ENCODE measurements at regions not wholly inside any gene's neighbourhood (a gene's known extent, or its start where the extent isn't known, plus 50 kb on each side); places are given as distances from the start of the nearest gene placed in this dataset.

GRCh38 chr2:217110550-217110949 is 250.7 kb upstream of the TNP1 start:
- no peak overlapping the region for H3K27ac Mint-ChIP-seq
- H3K4me3 Mint-ChIP-seq, result no peak overlapping the region
- H3K4me1 Mint-ChIP-seq, result peaks cover 0 to 3% (median 0%) of the 10 kb centered on the region in 3 donors
- DNase-seq (no peak), ATAC-seq (ENCODE audit: low read depth in 2 of 2) (no peak)
- H3K27me3 Mint-ChIP-seq, result peaks cover 25 to 27% (median 25%) of the 10 kb centered on the region in 3 donors
- no peaks in the 10 kb centered on the region for H3K36me3 Mint-ChIP-seq
- peaks cover 0 to 7% (median 4%) of the 10 kb centered on the region in 7 donors for H3K9me3 Mint-ChIP-seq

DNA sequence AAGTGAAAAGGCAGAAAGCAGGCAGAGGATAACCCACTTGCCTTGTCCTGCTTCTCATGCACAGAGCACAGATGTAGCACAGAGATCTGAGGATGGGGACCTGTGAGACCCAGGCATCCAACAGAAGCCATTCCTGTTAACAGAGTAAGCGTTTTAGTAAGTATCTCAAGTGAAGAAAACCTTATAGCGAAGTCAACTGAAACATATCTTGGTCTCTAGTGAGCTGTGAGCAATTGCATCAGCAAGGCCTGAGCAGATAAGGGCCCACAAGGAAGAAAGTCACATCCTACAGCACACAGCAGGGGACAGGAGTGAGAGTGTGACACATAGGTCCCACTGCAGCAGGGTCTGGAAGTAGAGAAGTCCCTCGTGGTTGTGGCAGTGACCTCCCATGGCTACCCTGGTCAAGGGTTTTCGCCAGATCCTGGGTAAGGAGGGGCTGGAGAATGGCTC is 248.7 kb upstream of the TNP1 start:
- Mint-ChIP-seq H3K27ac (no peak overlapping the region), H3K9me3 (peaks cover 0 to 7% (median 2%) of the 10 kb centered on the region in 7 donors), H3K4me3 (no peak overlapping the region), H3K4me1 (peaks cover 0 to 3% (median 0%) of the 10 kb centered on the region in 3 donors), H3K36me3 (no peaks in the 10 kb centered on the region), H3K27me3 (peaks cover 15 to 23% (median 21%) of the 10 kb centered on the region in 3 donors)
- no peak for ATAC-seq (ENCODE audit: low read depth in 2 of 2)
- DNase-seq, result no peak

GRCh38 chr2:217108086-217108485 is 248.2 kb upstream of the TNP1 start:
- no peak for DNase-seq
- no peak for ATAC-seq (ENCODE audit: low read depth in 2 of 2)
- Mint-ChIP-seq H3K27me3 (peaks cover 15 to 23% (median 21%) of the 10 kb centered on the region in 3 donors), H3K9me3 (peaks cover 0 to 7% (median 1%) of the 10 kb centered on the region in 7 donors), H3K4me1 (peaks cover 0 to 3% (median 0%) of the 10 kb centered on the region in 3 donors), H3K27ac (no peak overlapping the region), H3K36me3 (no peaks in the 10 kb centered on the region), H3K4me3 (no peak overlapping the region)

DNA sequence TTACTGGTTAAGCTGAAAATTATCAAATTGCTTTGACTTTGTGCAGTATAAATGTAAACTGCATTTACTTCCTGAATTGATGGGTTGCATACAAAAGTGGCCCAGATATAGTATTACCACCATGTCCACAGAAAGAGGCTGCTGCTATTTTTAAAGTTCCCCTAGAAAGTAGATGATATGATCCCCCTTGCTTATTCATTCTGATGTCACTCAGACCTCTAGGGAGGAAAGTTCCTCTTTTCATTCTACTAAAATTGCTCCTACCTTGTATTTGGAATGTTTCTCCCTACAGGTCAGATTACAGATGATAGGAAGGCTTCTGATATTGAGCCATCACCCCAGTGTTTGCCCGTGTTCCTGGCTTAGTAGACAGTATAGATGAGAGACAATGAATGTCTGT is 247.6 kb upstream of the TNP1 start:
- H3K36me3 Mint-ChIP-seq, result no peaks in the 10 kb centered on the region
- H3K27ac Mint-ChIP-seq, result no peak overlapping the region
- H3K4me1 Mint-ChIP-seq, result peaks cover 0 to 3% (median 0%) of the 10 kb centered on the region in 3 donors
- no peak overlapping the region for H3K4me3 Mint-ChIP-seq
- DNase-seq (no peak), ATAC-seq (ENCODE audit: low read depth in 2 of 2) (no peak)
- H3K27me3 Mint-ChIP-seq, result peaks cover 11 to 23% (median 16%) of the 10 kb centered on the region in 3 donors
- H3K9me3 Mint-ChIP-seq, result peaks cover 0 to 7% (median 0%) of the 10 kb centered on the region in 7 donors

DNA sequence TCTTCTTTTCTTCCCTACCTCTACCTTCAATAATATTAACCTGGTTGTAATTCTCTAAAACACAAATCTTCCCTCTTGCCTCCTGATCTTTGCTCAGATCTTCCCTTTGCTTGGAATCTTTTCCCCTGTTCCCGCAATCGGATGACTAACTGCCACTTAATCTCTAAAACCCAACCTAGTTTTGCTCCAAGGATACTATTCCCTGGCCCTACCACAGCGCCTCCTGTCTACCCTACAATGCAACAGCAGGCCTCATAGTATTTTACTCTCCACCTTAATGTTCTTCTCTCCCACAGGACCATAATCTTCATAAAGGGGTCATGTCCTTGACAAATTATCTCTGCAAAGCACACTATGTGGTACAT is 246.8 kb upstream of the TNP1 start:
- DNase-seq, result no peak
- Mint-ChIP-seq H3K4me3 (no peak overlapping the region), H3K27ac (no peak overlapping the region), H3K9me3 (peaks cover 0 to 7% (median 0%) of the 10 kb centered on the region in 7 donors), H3K36me3 (no peaks in the 10 kb centered on the region), H3K4me1 (peaks cover 0 to 3% (median 0%) of the 10 kb centered on the region in 3 donors), H3K27me3 (peaks cover 15 to 29% (median 23%) of the 10 kb centered on the region in 3 donors)
- no peak for ATAC-seq (ENCODE audit: low read depth in 2 of 2)

GRCh38 chr2:217105733-217106649 is 246.1 kb upstream of the TNP1 start:
- DNase-seq (no peak), ATAC-seq (ENCODE audit: low read depth in 2 of 2) (no peak)
- H3K27ac Mint-ChIP-seq, result no peak overlapping the region
- peaks cover 15 to 31% (median 23%) of the 10 kb centered on the region in 3 donors for H3K27me3 Mint-ChIP-seq
- peaks cover 0 to 3% (median 0%) of the 10 kb centered on the region in 3 donors for H3K4me1 Mint-ChIP-seq
- H3K4me3 Mint-ChIP-seq, result no peak overlapping the region
- peaks cover 0 to 7% (median 0%) of the 10 kb centered on the region in 7 donors for H3K9me3 Mint-ChIP-seq
- H3K36me3 Mint-ChIP-seq, result no peaks in the 10 kb centered on the region

DNA sequence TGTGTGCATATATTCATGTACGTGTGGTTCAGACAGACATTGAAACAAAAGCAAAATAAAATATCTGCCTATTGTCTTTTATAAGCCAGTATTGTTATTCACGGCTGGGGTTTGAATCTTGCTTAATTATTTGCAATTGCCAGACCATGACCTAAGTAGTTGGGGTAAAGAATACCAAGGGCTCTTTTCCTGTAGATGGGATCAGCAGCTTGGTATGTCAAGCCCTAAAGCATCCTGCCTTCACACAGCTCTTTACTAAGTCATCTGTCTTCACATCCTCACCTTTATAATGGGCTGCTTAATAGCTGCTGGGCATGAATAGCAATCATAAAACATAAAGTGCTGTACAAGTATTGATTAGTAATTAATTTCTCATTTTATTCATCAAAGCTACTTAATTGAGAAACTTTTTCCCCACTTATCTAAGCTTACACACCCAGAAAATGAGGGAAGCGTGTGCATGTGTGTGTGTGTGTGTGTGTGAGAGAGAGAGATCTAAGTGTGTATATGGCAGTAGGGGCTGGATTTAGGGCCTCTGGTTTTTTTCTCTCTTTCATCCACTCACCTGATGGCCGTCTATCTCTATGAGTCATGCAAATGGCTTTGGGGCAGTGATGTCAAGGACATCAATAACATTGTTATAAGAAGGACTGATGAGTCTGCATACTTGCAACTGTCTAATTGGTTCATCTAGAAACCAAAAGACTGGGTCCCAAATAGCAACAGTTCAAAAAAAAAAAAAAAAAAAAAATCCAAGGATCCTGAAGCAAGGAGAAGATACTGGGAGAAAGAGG is 244.1 kb upstream of the TNP1 start:
- ATAC-seq (ENCODE audit: low read depth in 2 of 2), result no peak
- H3K4me1 Mint-ChIP-seq, result peaks cover 0 to 3% (median 0%) of the 10 kb centered on the region in 3 donors
- no peak overlapping the region for H3K27ac Mint-ChIP-seq
- DNase-seq, result no peak
- peaks cover 8 to 38% (median 15%) of the 10 kb centered on the region in 3 donors for H3K27me3 Mint-ChIP-seq
- H3K36me3 Mint-ChIP-seq, result no peaks in the 10 kb centered on the region
- no peak overlapping the region for H3K4me3 Mint-ChIP-seq
- H3K9me3 Mint-ChIP-seq, result peaks cover 0 to 3% (median 0%) of the 10 kb centered on the region in 7 donors

- ATAC-seq (ENCODE audit: low read depth in 2 of 2), result no peak
- no peak overlapping the region for H3K4me3 Mint-ChIP-seq
- peaks cover 0 to 3% (median 0%) of the 10 kb centered on the region in 7 donors for H3K9me3 Mint-ChIP-seq
These were observed 243.1 kb upstream of the TNP1 start for GRCh38 chr2:217102956-217103355.

DNA sequence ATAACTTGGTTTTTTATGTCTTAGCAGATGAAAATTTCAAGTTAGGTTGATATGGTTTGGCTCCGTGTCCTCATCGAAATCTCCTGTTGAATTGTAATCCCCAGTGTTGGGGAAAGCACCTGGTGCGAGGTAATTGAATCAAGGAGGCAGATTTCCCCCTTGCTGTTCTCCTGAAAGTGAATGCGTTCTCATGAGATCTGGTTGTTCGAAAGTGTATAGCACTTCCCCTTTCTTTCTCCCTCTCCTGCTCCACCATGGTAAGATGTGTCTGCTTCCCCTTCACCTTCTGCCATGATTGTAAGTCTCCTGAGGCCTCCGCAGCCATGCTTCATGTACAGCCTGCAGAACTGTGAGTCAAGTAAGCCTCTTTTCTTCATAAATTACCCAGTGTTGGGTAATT is 242.1 kb upstream of the TNP1 start:
- Mint-ChIP-seq H3K27ac (no peak overlapping the region), H3K4me3 (no peak overlapping the region), H3K4me1 (no peaks in the 10 kb centered on the region), H3K27me3 (peaks cover 7 to 32% (median 7%) of the 10 kb centered on the region in 3 donors), H3K36me3 (no peaks in the 10 kb centered on the region), H3K9me3 (peaks cover 0 to 3% (median 0%) of the 10 kb centered on the region in 7 donors)
- ATAC-seq (ENCODE audit: low read depth in 2 of 2), result no peak
- no peak for DNase-seq

More at GRCh38 chr2:217102956-217103355, 243.1 kb upstream of the TNP1 start:
- Mint-ChIP-seq H3K27me3 (peaks cover 8 to 32% (median 8%) of the 10 kb centered on the region in 3 donors), H3K4me1 (peaks cover 0 to 3% (median 0%) of the 10 kb centered on the region in 3 donors), H3K36me3 (no peaks in the 10 kb centered on the region), H3K27ac (no peak overlapping the region)
- DNase-seq, result no peak

- peaks cover 0 to 4% (median 0%) of the 10 kb centered on the region in 3 donors for H3K4me1 Mint-ChIP-seq
- H3K27me3 Mint-ChIP-seq, result peaks cover 4 to 20% (median 7%) of the 10 kb centered on the region in 3 donors
- no peak overlapping the region for H3K4me3 Mint-ChIP-seq
- DNase-seq (no peak), ATAC-seq (ENCODE audit: low read depth in 2 of 2) (no peak)
- no peaks in the 10 kb centered on the region for H3K36me3 Mint-ChIP-seq
- H3K9me3 Mint-ChIP-seq, result peaks cover 0 to 2% (median 0%) of the 10 kb centered on the region in 7 donors
- no peak overlapping the region for H3K27ac Mint-ChIP-seq
These were observed 239.7 kb upstream of the TNP1 start for GRCh38 chr2:217099561-217099960.

GRCh38 chr2:217098435-217098834 is 238.6 kb upstream of the TNP1 start:
- Mint-ChIP-seq H3K4me3 (no peak overlapping the region), H3K27ac (no peak overlapping the region), H3K9me3 (peaks cover 0 to 4% (median 0%) of the 10 kb centered on the region in 7 donors), H3K36me3 (no peaks in the 10 kb centered on the region), H3K4me1 (peaks cover 0 to 4% (median 0%) of the 10 kb centered on the region in 3 donors), H3K27me3 (peaks cover 4 to 15% (median 7%) of the 10 kb centered on the region in 3 donors)
- no peak for DNase-seq
- no peak for ATAC-seq (ENCODE audit: low read depth in 2 of 2)

GRCh38 chr2:217097346-217097745 is 237.5 kb upstream of the TNP1 start:
- Mint-ChIP-seq H3K4me3 (no peak overlapping the region), H3K36me3 (no peaks in the 10 kb centered on the region), H3K9me3 (peaks cover 0 to 4% (median 0%) of the 10 kb centered on the region in 7 donors), H3K4me1 (peaks cover 0 to 4% (median 0%) of the 10 kb centered on the region in 3 donors), H3K27me3 (peaks cover 4 to 15% (median 7%) of the 10 kb centered on the region in 3 donors), H3K27ac (no peak overlapping the region)
- DNase-seq (no peak), ATAC-seq (ENCODE audit: low read depth in 2 of 2) (no peak)
